GM19025 (cell line): ENCODE measurements at regions not wholly inside any gene's neighbourhood (a gene's known extent, or its start where the extent isn't known, plus 50 kb on each side); places are given as distances from the start of the nearest gene placed in this dataset.

Source experiments
- ATAC-seq: cut with Tn5 transposase; IDR thresholded peaks from one replicate; pipeline ENCODE4 v1.9.1; 2021; ENCODE audit warnings: mild to moderate bottlenecking, low read depth, moderate library complexity; ENCODE audit not compliant: unreplicated experiment

DNA sequence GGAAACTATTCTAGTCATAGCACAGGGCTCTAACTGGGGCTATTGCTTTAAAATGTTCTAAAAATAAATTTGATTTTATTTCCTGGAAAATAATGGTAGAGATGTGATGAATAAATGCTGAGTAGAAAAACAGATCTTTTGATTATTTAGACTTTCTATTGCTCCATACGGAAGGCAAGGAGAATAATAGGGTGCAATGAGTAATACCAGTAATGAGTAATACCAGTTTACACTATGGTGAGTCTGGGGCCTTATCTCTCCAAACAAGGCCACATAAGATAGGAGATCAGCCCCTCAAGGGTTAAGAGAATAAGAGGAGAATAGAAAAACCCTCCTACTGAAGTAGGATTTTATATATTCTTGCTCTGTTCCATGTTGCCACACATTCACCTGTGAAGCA is 390.4 kb downstream of the KLF5 start:
- no peak for ATAC-seq

DNA sequence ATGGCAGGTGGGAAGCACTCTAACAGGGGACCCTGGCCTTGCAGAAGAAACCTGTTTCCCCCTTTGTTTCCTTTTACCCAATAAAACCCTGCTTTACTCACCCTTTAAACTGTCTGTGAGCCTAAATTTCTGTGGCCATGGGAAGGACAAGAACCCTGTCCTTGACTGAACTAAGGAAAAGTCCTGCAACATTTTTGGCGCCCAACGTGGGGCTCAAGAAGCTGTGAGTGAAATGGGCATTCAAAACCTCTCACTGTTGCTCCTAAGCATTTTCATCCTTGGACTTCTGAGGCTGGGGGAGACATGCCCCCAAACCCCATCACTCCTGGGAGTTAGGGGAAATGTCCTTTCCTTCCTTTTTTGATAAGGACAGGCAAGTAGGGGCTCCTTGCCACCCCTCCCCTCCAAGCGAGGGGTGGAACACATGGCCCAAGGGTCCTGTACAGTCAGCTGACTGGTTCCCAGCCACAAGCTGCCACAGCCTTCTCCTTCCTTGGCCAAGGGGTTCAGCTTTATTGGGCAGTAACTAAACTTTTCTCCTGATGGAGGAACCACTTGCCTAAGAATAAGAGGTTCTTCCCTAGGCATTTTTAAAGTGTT is 381.6 kb downstream of the KLF5 start:
- no peak for ATAC-seq

DNA sequence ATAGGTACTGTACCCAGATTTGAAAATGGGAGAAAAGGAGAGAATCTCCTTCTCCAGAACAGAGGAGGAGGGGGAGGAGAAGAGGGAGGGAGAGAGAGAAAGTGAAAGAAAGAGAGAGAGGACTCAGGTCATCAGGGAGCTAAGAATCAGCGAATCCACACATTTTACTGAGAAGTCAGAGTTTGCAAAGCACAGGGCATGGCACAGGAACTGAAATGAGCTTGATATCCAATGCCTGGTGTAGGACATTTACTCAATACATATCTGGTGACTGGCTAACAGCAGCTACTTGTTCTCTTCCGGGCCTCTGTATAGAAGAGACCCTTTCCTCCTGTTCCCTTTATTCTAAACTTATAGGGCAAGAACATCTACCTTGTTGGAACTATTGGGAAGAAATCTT is 375.1 kb downstream of the KLF5 start:
- no peak for ATAC-seq

DNA sequence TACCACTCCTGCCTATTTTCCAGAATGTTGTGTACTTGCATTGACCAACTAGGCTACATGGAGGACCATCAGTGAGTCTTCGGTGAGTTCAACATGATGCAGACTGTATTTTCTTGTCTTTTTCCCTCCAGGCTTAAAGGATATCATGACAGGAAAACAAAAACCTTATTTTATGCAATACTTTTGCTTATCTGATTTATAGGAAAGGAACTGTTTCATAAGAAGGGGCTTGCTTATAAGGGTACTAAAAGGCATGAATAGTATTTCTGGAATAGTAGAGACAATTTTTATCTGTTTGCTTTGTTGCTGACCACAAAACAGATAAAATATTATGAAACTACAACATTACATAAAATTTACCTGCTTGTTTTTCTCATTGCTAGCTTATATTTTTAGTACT is 374.7 kb downstream of the KLF5 start:
- no peak for ATAC-seq

DNA sequence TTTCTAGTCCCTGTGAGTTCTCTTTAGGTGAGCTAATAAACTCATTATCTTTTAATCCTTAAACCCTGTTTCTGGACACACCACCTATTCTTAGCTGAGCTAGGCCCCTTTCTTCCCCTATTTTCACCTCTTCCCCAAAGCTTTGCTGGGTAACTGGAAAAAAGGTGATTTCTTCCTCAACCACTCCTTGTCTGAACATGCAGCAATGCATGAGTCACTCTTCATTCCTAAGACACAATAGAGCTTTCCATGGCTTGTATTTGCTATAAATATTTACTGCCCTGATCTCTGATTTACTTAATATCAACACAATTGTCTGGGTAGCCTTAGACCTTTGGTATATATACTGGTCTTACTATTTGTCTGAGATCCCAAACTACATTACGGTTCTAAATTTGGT is 370.9 kb downstream of the KLF5 start:
- ATAC-seq = no peak

DNA sequence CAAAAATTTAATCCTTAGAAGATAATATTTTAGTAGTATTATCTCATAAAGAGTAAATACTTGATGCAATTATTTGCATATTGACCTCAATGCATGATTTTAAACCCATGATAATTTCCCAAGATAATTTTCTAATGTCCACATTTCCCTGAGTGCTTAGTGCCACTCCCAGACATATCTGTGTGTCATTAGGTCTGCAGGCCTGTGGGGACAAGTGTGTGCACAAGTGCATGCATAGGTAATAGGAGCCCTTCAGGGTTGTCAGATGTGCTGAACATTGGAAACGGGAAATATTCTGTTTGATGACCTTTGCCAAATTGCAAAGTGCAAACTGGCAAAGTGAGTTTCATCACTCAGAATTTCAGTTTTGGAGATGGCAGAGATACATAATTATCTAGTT is 369.9 kb downstream of the KLF5 start:
- ATAC-seq = no peak

DNA sequence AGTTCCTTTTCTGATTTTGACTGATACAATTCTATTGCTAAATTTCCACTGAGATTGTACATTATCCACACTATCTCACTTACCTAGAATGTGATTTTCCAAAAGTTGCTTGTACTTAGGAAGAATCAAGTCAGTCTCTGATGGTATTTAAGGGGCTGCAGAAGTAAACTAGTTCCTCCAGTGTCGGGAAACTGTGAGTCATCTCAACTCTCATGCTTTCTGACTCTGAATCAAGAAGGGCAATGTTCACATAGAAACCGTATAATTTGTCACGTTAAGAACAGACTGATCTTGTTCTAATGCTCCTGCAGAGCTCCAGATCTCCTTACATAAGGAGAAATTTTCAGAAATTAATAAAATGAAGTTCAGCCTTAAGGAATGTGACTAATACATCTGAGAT is 369.3 kb downstream of the KLF5 start:
- ATAC-seq = no peak

DNA sequence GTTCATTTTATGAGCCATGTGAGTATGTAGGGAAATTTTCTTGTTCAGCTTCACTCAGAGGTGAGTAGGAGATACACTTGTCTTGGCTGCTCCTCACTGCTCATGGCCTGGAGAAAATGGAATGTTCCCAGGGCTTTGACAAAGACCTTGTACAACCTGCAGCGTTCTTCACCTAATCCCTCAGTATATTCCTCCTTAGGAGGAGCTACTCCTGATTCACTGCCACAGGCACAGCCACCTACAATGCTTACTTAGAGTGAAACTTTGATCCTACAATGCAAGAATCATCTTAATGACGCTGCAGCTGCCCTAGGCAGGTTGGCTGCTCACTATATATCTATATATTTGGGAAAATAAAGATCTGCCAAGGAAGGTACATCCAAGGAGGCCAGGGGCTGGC is 364.2 kb downstream of the KLF5 start:
- no peak for ATAC-seq

DNA sequence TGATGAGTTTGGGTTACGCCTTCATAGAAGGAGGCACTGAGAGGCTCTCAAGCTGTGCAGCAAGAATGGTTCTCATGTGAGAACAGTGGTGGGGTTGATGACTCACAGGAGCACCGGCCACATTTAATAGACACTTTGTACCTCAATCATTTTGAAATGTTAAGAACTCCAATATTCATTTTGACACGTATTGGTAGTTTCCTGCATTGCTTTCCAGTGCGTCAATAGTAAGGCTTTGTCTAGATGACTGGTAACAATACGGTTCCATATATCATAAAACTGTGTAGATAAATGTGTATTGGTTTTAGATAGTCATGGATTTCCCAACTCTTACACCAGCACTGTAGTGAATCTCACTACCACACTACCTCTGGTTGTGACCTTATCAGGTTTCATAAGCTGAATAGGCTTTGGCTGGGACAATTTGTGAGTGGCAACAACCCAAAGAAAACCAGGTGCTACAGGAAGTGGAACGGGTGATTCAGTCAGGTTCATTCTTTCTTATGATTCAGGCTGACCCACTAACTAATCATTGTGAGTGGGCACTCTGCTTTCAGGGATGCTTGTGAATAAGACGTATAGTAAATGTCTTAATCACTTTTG is 362.6 kb downstream of the KLF5 start:
- ATAC-seq = no peak

DNA sequence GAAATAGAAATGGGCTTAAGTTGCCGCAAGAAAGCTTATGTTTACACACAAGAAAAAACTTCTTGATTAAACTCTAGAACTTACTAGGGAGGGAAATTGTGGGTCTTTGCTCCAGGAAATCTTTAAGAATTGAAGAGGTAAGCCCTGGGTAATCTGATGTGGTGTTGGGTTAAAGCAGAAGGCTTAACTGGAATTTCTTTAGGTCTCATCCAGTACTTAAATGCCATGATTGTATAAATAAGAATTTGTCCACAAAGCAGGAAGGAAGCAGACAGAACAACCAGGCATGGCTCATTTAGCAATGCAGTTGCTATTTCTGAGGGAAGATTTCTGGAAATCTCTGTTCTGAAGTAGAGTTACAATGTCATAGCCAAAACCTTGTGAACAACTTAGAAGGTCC is 360.4 kb downstream of the KLF5 start:
- no peak for ATAC-seq

DNA sequence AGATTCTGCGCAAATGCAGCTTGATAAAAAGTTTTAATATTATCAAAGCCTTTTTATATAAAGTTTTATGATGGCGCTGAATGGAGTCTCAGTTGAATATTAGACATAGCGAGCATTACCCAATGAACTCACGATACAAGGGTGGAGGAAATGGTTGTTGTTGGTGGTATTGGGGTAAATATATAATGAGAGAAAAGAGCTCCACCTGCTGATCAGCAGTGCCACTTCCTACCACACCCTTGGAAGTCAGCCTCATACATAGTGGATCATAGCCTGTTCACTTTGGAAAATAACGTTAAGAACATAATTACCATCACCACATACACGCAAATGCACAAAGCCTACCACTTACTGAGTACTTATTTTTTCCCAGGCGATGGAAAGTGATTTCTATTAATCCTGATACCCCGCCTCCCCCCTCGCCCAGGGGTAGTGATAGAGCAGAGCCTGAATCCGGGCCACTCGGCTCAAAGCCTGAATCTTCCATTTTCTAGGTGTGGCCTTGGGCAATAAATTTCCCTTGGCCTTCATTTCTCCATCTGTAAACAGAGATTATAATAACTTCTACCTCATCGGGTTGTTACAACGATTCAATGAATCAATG is 358.3 kb downstream of the KLF5 start:
- ATAC-seq = peak; percentile 60

DNA sequence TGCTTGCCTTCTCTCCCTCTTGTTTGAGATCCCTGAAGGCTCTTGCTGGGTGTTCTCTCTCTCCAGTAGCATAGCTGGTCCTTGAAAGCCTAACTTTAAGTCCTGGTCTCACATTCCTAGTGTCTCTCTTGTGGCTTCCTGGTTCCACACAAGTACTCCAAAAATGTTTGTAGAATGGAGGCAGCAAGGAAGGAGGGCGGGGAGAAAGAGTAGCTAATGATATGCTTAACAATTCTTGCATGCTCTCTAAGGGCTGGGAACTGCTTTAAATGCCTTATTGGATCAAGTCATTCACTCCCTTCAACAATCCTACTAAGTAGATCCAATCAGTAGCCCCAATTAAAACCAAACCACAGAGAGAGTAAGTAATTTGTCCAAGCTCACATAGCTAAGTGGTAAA is 357.3 kb downstream of the KLF5 start:
- ATAC-seq = no peak

DNA sequence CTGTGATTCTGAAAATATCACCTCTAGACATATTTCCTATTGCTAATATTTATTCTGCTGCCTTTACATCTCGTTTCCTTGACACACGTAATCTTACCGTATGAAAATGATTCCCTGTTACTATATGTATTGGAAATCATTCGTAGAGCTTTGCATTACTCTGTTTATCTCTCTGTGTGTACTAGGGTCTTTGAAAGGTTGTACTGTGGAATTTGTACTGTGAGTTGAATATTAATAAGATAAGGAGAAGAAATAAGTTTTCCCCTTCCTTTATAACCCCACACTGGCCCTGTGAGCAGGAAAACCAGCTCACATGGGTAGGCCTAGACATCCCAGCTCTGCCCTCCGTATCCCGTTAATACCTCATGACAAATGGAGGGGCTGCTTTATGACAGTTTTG is 354.9 kb downstream of the KLF5 start:
- no peak for ATAC-seq

DNA sequence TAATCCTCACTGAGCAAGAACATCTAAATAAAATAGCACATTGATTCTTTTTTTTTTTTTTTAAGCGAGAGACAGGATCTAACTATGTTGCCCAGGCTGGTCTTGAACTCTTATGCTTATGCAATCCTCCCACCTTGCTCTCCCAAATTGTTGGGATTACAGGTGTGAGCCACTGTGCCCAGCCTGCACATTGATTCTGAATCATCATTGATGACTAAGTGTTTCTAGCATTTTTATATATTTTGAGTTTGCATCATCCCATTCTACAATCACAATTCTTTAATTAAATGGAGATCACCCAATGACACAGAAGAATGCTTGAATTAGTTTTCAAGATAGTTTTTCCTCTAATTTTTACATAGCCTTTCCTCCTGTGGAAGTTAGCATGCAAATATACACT is 354.1 kb downstream of the KLF5 start:
- ATAC-seq = no peak

DNA sequence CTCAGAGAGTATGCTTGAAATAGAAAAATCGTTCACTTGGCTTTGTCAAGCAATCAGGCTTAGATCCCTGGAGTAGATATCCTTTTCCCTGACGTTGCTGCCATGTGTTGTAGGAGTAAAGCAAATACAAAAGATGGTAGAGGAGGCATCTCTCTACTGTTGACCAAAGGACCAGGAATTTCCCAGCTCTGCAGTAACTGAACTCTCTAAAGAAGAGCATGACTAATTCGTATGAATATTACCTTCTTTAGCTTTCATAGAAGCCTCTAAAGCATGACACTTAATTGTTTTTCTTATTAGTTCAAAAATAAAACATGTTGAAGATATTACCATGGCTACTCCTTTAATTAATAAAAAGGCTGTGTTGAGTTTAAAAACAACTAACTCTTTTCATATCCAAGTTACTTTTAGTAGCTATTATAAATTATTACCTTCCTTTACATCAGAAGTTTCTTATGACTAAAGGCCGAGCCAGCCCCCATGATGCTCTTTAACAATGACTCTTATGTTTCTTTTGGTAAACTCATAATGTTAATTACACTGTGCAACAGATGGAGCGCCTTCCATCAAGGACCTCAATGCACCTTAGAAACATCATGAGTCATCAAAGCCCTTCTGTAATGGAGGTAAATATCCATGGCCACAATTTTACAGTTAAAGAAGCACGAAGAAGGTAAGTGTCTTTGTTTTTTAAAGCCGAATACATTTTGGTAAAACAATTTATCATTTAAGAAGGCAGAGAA is 352.4 kb downstream of the KLF5 start:
- ATAC-seq = no peak

DNA sequence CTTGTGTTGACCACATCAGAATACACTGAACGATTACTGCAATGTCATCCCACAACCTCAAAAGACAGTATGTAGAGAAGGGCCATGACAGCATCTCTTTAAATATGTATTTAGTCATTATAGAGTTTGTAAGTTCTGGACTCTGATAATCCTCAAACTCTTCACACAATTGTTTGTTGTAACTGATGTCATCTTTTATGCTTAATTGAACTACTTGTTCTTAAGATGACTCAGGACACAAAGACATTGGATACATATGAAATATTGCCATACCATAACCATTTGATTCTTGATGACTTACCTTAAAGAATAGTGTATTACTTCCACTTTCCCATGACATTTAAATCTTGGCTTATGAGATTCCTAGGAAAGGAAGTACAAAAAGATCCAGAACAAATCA is 347.6 kb downstream of the KLF5 start:
- no peak for ATAC-seq

DNA sequence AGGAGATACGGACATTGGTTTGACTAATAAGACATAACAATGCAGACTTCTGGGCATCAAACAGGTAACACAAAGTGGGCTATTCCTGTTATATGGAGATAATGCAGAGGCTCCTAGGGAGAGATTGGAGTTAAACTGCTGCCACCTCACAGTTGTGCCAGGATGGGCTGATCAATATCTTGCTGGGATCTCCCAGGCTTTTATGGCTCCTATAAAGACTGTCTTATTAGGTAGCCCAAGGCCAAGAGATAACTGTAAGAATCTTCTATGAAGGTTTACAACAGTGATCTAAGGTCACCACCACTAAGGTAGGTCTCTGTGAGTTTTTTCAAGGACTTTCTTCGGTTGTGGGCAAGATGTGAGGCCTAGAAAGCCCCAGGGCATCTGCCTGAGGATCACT is 345.8 kb downstream of the KLF5 start:
- no peak for ATAC-seq

DNA sequence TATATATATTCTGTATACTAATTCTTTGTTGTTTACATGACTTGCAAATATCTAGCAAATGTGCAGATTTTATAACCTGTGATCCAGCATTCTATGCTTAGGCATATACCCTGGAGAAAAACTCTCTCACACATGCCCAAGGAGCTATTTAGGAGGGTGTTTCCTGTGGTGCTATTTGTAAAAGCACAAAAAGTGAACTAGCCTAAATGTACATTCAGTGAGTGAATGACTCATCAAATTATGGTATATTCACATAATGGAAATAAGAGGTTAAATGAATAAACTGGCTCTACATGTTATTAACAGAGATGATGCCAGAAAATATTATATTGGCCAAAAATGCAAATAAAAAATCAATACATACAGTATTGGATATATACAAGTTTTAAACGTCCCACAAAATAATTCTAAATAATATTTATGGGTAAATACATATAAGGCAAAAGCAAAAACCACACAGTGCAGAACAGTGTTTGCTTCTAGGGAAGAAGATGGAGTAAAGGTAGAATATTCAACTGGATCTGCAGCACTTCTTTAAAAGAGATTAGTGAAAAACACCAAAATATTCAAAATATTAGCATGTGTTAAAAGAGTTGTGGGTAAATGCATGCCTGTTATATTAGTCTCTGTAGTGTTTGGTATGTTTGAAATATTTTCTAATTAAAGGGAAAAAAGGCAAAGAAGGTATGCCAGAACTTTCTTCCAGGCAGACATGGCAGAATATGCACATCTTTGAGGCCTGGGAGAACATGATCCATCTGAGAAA is 344.7 kb downstream of the KLF5 start:
- no peak for ATAC-seq

DNA sequence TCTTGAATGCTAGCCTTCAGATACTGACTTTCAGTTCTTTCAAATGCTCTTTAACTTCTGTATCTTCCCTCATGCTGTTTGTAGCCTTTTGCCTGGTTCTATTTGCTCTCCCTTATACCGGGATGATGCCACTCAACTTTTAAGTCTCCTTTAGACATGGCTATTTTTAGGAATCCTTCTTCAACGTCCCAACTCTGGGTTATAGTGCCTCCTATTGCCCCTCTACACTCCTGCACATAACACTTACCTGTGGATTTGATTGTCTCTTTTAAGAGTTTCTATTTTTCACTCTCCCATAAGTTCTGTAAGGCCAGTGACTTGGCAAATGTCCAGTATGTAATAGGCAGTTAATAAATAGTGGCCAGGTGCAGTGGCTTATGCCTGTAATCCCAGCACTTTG is 343.0 kb downstream of the KLF5 start:
- ATAC-seq = no peak

DNA sequence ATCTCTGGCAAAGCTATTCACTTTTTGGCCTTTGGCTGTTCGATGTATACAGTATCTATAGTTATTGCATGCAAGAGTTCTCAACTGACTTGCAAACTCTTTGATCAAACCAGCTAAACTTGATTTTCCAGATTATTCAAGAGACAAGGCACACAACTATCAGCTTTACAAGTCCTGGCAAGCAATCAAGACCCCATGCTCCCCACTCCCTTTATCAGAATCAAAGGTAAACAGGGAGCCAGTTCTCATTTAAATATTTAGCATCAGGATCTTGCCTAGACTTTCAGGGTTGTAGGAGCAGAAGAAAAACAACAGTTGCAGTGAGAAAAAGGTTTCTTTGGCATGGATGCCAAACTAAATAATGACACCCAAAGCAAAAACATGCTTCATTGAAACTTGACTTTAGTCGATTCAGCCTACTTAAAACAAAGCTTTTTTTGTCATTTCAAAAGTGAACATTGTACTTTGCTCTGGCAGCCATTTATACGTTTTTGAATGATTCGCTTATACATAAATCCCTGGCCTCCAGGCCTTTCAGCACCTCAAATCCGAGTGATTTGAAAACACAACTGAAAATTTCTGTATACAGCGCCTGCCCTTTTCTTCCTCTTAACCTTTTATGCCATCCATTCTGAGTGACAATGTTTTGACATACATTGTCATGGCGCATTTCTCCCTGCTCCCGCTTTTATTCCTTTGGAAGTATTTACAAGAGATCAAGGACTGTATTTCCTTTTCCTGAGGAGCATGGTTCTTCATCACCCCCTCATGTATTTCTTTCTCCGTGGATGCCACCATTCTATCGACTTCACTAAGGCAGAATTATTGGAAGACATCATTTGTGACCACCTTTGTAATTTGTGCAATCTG is 340.8 kb downstream of the KLF5 start:
- ATAC-seq = no peak
